ENCODE measurements at regions not wholly inside any gene's neighbourhood (a gene's known extent, or its start where the extent isn't known, plus 50 kb on each side); places are given as distances from the start of the nearest gene placed in this dataset.

GRCh38 chr2:223465793-223466192, 136.4 kb downstream of the SCG2 start:
- H2AFZ ChIP-seq (ENCODE audit: low read length) = no peak overlapping the region
- TF ChIP-seq CTCF (conservative IDR thresholded peaks at IDR 0.05 in 1 of 2, IDR thresholded peaks at IDR 0.05 in 1 of 2; ENCODE audit: low read depth in 1 of 2, low read length in 2 of 2) = no peak
- no peak for TF ChIP-seq EZH2 (IDR thresholded peaks at IDR 0.05; ENCODE audit: low read length, missing control alignments)
- DNase-seq (ENCODE audit: low read depth in 2 of 2) = peak; percentile 98 to 99
- peak overlapping the region; percentile 35 for H3K27ac ChIP-seq (ENCODE audit: insufficient read depth, low read length)
- no peaks in the 10 kb centered on the region for H3K79me2 ChIP-seq (ENCODE audit: control insufficient read depth, insufficient read depth, low read length)
- H3K27me3 ChIP-seq (ENCODE audit: control insufficient read depth, insufficient read depth, low read length) = no peaks in the 10 kb centered on the region
- no peaks in the 10 kb centered on the region for H4K20me1 ChIP-seq (ENCODE audit: control insufficient read depth, extremely low read depth, insufficient read depth, low read length)
- H3K4me3 ChIP-seq (replicated peaks in 1 of 4; ENCODE audit: control extremely low read depth in 1 of 4, insufficient read depth in 1 of 4, low read depth in 3 of 4, low read length in 4 of 4) = no peak overlapping the region
- H3K4me1 ChIP-seq (ENCODE audit: control insufficient read depth, extremely low read depth, insufficient read depth, low read length) = peaks cover 9% of the 10 kb centered on the region
- no peaks in the 10 kb centered on the region for H3K9me3 ChIP-seq (ENCODE audit: control insufficient read depth, insufficient read depth, low read depth, low read length)
- H3K4me2 ChIP-seq (ENCODE audit: extremely low read depth, insufficient read depth, low read length) = no peak overlapping the region
- no peak overlapping the region for H3K9ac ChIP-seq (ENCODE audit: insufficient read depth, low read length)
- no peaks in the 10 kb centered on the region for H3K36me3 ChIP-seq (ENCODE audit: control insufficient read depth, insufficient read depth, low read length)

GRCh38 chr2:223467196-223467595, 135.0 kb downstream of the SCG2 start:
- Histone ChIP-seq H3K4me3 (replicated peaks in 1 of 4; ENCODE audit: control extremely low read depth in 1 of 4, insufficient read depth in 1 of 4, low read depth in 3 of 4, low read length in 4 of 4) (no peak overlapping the region), H3K36me3 (ENCODE audit: control insufficient read depth, insufficient read depth, low read length) (no peaks in the 10 kb centered on the region), H3K4me2 (ENCODE audit: extremely low read depth, insufficient read depth, low read length) (no peak overlapping the region), H4K20me1 (ENCODE audit: control insufficient read depth, extremely low read depth, insufficient read depth, low read length) (no peaks in the 10 kb centered on the region), H3K4me1 (ENCODE audit: control insufficient read depth, extremely low read depth, insufficient read depth, low read length) (peaks cover 6% of the 10 kb centered on the region), H3K9ac (ENCODE audit: insufficient read depth, low read length) (no peak overlapping the region), H3K27me3 (ENCODE audit: control insufficient read depth, insufficient read depth, low read length) (no peaks in the 10 kb centered on the region), H2AFZ (ENCODE audit: low read length) (no peak overlapping the region), H3K9me3 (ENCODE audit: control insufficient read depth, insufficient read depth, low read depth, low read length) (no peaks in the 10 kb centered on the region), H3K79me2 (ENCODE audit: control insufficient read depth, insufficient read depth, low read length) (no peaks in the 10 kb centered on the region), H3K27ac (ENCODE audit: insufficient read depth, low read length) (no peak overlapping the region)
- TF ChIP-seq EZH2 (IDR thresholded peaks at IDR 0.05; ENCODE audit: low read length, missing control alignments) (no peak), CTCF (conservative IDR thresholded peaks at IDR 0.05 in 1 of 2, IDR thresholded peaks at IDR 0.05 in 1 of 2; ENCODE audit: low read depth in 1 of 2, low read length in 2 of 2) (no peak)
- peak in 1 of 2 donors; percentile 44 for DNase-seq (ENCODE audit: low read depth in 2 of 2)

- Histone ChIP-seq H3K79me2 (ENCODE audit: control insufficient read depth, insufficient read depth, low read length) (no peaks in the 10 kb centered on the region), H3K4me1 (ENCODE audit: control insufficient read depth, extremely low read depth, insufficient read depth, low read length) (peaks cover 6% of the 10 kb centered on the region), H3K9me3 (ENCODE audit: control insufficient read depth, insufficient read depth, low read depth, low read length) (no peaks in the 10 kb centered on the region), H3K36me3 (ENCODE audit: control insufficient read depth, insufficient read depth, low read length) (no peaks in the 10 kb centered on the region), H4K20me1 (ENCODE audit: control insufficient read depth, extremely low read depth, insufficient read depth, low read length) (no peaks in the 10 kb centered on the region), H3K9ac (ENCODE audit: insufficient read depth, low read length) (no peak overlapping the region), H2AFZ (ENCODE audit: low read length) (no peak overlapping the region), H3K27me3 (ENCODE audit: control insufficient read depth, insufficient read depth, low read length) (no peaks in the 10 kb centered on the region), H3K4me2 (ENCODE audit: extremely low read depth, insufficient read depth, low read length) (no peak overlapping the region), H3K4me3 (replicated peaks in 1 of 4; ENCODE audit: control extremely low read depth in 1 of 4, insufficient read depth in 1 of 4, low read depth in 3 of 4, low read length in 4 of 4) (no peak overlapping the region), H3K27ac (ENCODE audit: insufficient read depth, low read length) (peak overlapping the region; percentile 36)
- peak; percentile 78 to 81 for DNase-seq (ENCODE audit: low read depth in 2 of 2)
- TF ChIP-seq EZH2 (IDR thresholded peaks at IDR 0.05; ENCODE audit: low read length, missing control alignments) (no peak), CTCF (conservative IDR thresholded peaks at IDR 0.05 in 1 of 2, IDR thresholded peaks at IDR 0.05 in 1 of 2; ENCODE audit: low read depth in 1 of 2, low read length in 2 of 2) (no peak)
Measured at GRCh38 chr2:223469270-223470046, 132.7 kb downstream of the SCG2 start.

Measured in fibroblast of lung (primary cell).